ENCODE measurements at regions not wholly inside any gene's neighbourhood (a gene's known extent, or its start where the extent isn't known, plus 50 kb on each side); places are given as distances from the start of the nearest gene placed in this dataset.

- no peak for ATAC-seq
- no peaks in the 10 kb centered on the region for H3K27me3 ChIP-seq (ENCODE audit: low read length)
- CTCF ChIA-PET: no interaction called here
Measured at GRCh38 chr13:77969299-77969698, 50.7 kb upstream of the EDNRB start.

More at GRCh38 chr13:77969299-77969698, 50.7 kb upstream of the EDNRB start:
- Histone ChIP-seq H3K36me3 (ENCODE audit: low read depth, low read length) (no peaks in the 10 kb centered on the region), H3F3A (ENCODE audit: low read length, unreplicated experiment) (no peaks in the 10 kb centered on the region), H4K20me1 (ENCODE audit: low read length) (no peaks in the 10 kb centered on the region), H3K9ac (ENCODE audit: low read length) (no peak overlapping the region), H3K9me2 (replicated peaks; ENCODE audit: low read length) (no peaks in the 10 kb centered on the region), H3K9me3 (ENCODE audit: low read length) (no peaks in the 10 kb centered on the region), H3K27ac (ENCODE audit: low read length) (no peak overlapping the region), H3K4me1 (ENCODE audit: insufficient read depth, low read length) (no peaks in the 10 kb centered on the region), H3K79me2 (ENCODE audit: low read length) (no peaks in the 10 kb centered on the region), H2AFZ (ENCODE audit: low read length) (no peak overlapping the region), H3K4me3 (ENCODE audit: low read length) (no peak overlapping the region), H3K4me2 (ENCODE audit: low read length) (no peak overlapping the region)
- no TSS peak for BruUV-seq (replicated peaks)
- POLR2A ChIA-PET (ENCODE audit: unreplicated experiment): no interaction called here
- DNase-seq: no peak
- intact Hi-C loops (cut with micrococcal nuclease): no loop called here
- no peak for TF ChIP-seq EZH2phosphoT487 (IDR thresholded peaks at IDR 0.05; ENCODE audit: borderline replicate concordance, low read length)
- no peak for TF ChIP-seq CTCF (conservative IDR thresholded peaks at IDR 0.05; ENCODE audit: low read depth, low read length)
- no peak for TF ChIP-seq EZH2 (IDR thresholded peaks at IDR 0.05; ENCODE audit: low read length, unreplicated experiment)
